K562 (cell line): ENCODE measurements at regions not wholly inside any gene's neighbourhood (a gene's known extent, or its start where the extent isn't known, plus 50 kb on each side); places are given as distances from the start of the nearest gene placed in this dataset.

Source experiments
- ATAC-seq: fragments of 200-7000 bp; cut with Tn5 transposase; 3 replicates; pipeline ENCODE4 v1.9.1; 2020; ENCODE audit warnings: moderate library complexity
- BruUV-seq: library from RNA; stranded (reverse); fragments of 400-500 nt; replicated peaks from 2 replicates; lab custom pipeline; 2021; lab: Mats Ljungman, UMichigan
- CTCF ChIA-PET: fragments of 300-600 bp; formaldehyde crosslinking; extraction: SDS; loops from one replicate; lab custom pipeline; 2021; ENCODE audit warnings: low intra/inter-chr PET ratio; lab: Yijun Ruan, JAX
- POLR2A ChIA-PET: fragments of 300-600, 350-650 bp; sonication (Branson Sonifier 250); formaldehyde crosslinking; extraction: SDS; loops from one replicate; lab custom pipeline; 2021; ENCODE audit warnings: antibody characterized with exemption, inconsistent platforms; lab: Yijun Ruan, JAX
- DNase-seq, 4 experiments: peaks; one replicate each; pipeline versions ENCODE4 v3.0.0 to v3.0.0-alpha.2; 2011 to 2018; ENCODE audit warnings: low spot score in 3 of 4, mixed read lengths in 3 of 4; ENCODE audit errors: extremely low read depth in 1 of 4
- FAIRE-seq: peaks from 2 replicates; lab custom pipeline; 2011; peaks lifted over from hg19 to GRCh38; lab: Jason Lieb, UNC
- H2AFZ ChIP-seq: 2 replicates; pipeline ENCODE4 v1.6.0; 2011; ENCODE audit warnings: low read depth, low read length, control low read depth, inconsistent platforms
- H3K27ac ChIP-seq: fragments of 200-600 bp; 3 replicates; pipeline ENCODE4 v1.8.0; 2011; ENCODE audit warnings: low read depth, mild to moderate bottlenecking, control low read depth, inconsistent platforms, low read length, moderate library complexity, mixed read lengths; ENCODE audit errors: extremely low read depth
- H3K27me3 ChIP-seq, 2 experiments: fragments of 300-600 bp in 1 of 2; 2 replicates in 1 of 2; 3 replicates in 1 of 2; pipeline versions ENCODE4 v1.6.0 to v1.8.0; 2011; ENCODE audit warnings: inconsistent platforms in 2 of 2, low read length in 2 of 2, mild to moderate bottlenecking in 1 of 2, mixed read lengths in 1 of 2, moderate library complexity in 1 of 2; ENCODE audit not compliant: control insufficient read depth in 2 of 2, insufficient read depth in 2 of 2
- H3K36me3 ChIP-seq: fragments of 300-600 bp; 3 replicates; pipeline ENCODE4 v1.8.0; 2011; ENCODE audit warnings: mild to moderate bottlenecking, low read length, inconsistent platforms; ENCODE audit not compliant: control insufficient read depth, insufficient read depth
- H3K4me1 ChIP-seq, 2 experiments: fragments of 200-600 bp in 1 of 2; replicated peaks in 1 of 2; 2 replicates in 1 of 2; 3 replicates in 1 of 2; pipeline versions ENCODE4 v1.5.1 to v1.8.0; 2011; ENCODE audit warnings: inconsistent platforms in 2 of 2, low read length in 2 of 2, mild to moderate bottlenecking in 1 of 2, mixed read lengths in 1 of 2, moderate library complexity in 1 of 2; ENCODE audit not compliant: control insufficient read depth in 2 of 2, insufficient read depth in 2 of 2
- H3K4me2 ChIP-seq: 2 replicates; pipeline ENCODE4 v1.6.1; 2011; ENCODE audit warnings: low read length, control low read depth, inconsistent platforms, mixed read lengths; ENCODE audit not compliant: insufficient read depth
- H3K4me3 ChIP-seq: fragments of 200-600 bp; sonication (generic), shearing (Covaris generic); 2 replicates; pipeline ENCODE4 v1.5.1; 2016; ENCODE audit warnings: control low read depth, inconsistent platforms
- H3K79me2 ChIP-seq: fragments of 200-600 bp; 3 replicates; pipeline ENCODE4 v1.8.0; 2011; ENCODE audit warnings: low read length, inconsistent platforms; ENCODE audit not compliant: control insufficient read depth, insufficient read depth
- H3K9ac ChIP-seq, 2 experiments: 2 replicates each; pipeline versions ENCODE4 v1.6.0 to v1.6.1; 2011; ENCODE audit warnings: low read depth in 2 of 2, low read length in 2 of 2, control low read depth in 1 of 2, inconsistent platforms in 1 of 2, mild to moderate bottlenecking in 1 of 2, mixed read lengths in 1 of 2; ENCODE audit not compliant: insufficient read depth in 1 of 2
- H3K9me1 ChIP-seq: one replicate; pipeline ENCODE4 v1.6.0; 2011; ENCODE audit warnings: inconsistent platforms, mild to moderate bottlenecking, low read length, moderate library complexity; ENCODE audit not compliant: control insufficient read depth, insufficient read depth
- H3K9me3 ChIP-seq: replicated peaks from 2 replicates; pipeline ENCODE4 v1.5.1; 2011; ENCODE audit warnings: low read depth, low read length, inconsistent platforms; ENCODE audit not compliant: control insufficient read depth, insufficient read depth
- H4K20me1 ChIP-seq: replicated peaks from 2 replicates; pipeline ENCODE4 v1.6.1; 2011; ENCODE audit warnings: low read length, inconsistent platforms, mixed read lengths; ENCODE audit not compliant: control insufficient read depth, insufficient read depth
- ARID1B ChIP-seq: fragments of 450-650 bp; IDR thresholded peaks from 2 replicates; pipeline ENCODE4 v1.6.1; 2016; ENCODE audit warnings: antibody characterized with exemption, mild to moderate bottlenecking, inconsistent platforms
- ATF7 ChIP-seq: fragments of 450-650 bp; IDR thresholded peaks from 2 replicates; pipeline ENCODE4 v1.7.1; 2014; ENCODE audit warnings: mild to moderate bottlenecking, moderate library complexity
- BMI1 ChIP-seq: fragments of 150-350 bp; IDR thresholded peaks from 2 replicates; pipeline ENCODE4 v1.6.1; 2014; ENCODE audit warnings: low read length
- CBFA2T3 ChIP-seq: fragments of 450-650 bp; IDR thresholded peaks from 2 replicates; pipeline ENCODE4 v1.6.1; 2017
- FOXP1 ChIP-seq: sonication (generic); formaldehyde crosslinking; IDR thresholded peaks from 2 replicates; pipeline ENCODE4 v1.8.0; 2022; ENCODE audit warnings: mild to moderate bottlenecking, missing genetic modification reagents
- HNRNPUL1 ChIP-seq: fragments of 200-400 bp; formaldehyde crosslinking; IDR thresholded peaks from 2 replicates; pipeline ENCODE4 v1.6.1; 2017; ENCODE audit warnings: low read length
- KLF1 ChIP-seq: fragments of 450-650 bp; IDR thresholded peaks from 2 replicates; pipeline ENCODE4 v1.6.1; 2016; ENCODE audit warnings: missing genetic modification characterization, missing compliant biosample characterization
- MTF1 ChIP-seq: fragments of 250-450 bp; sonication (Bioruptor Pico); IDR thresholded peaks from 2 replicates; pipeline ENCODE4 v1.9.0; 2021; ENCODE audit warnings: moderate library complexity, mild to moderate bottlenecking, inconsistent platforms, borderline replicate concordance
- MXI1 ChIP-seq: IDR thresholded peaks from 2 replicates; pipeline ENCODE4 v1.6.1; 2011; ENCODE audit warnings: low read depth, mild to moderate bottlenecking, improper control_type of control experiment, low read length
- NCOA4 ChIP-seq: fragments of 450-650 bp; IDR thresholded peaks from 2 replicates; pipeline ENCODE4 v1.6.1; 2018; ENCODE audit warnings: mild to moderate bottlenecking; ENCODE audit not compliant: partially characterized antibody
- NFIC ChIP-seq: fragments of 450-650 bp; IDR thresholded peaks from 2 replicates; pipeline ENCODE4 v1.6.1; 2017; ENCODE audit warnings: mild to moderate bottlenecking, inconsistent platforms
- PRDM10 ChIP-seq: fragments of 450-650 bp; IDR thresholded peaks from 2 replicates; pipeline ENCODE4 v1.6.1; 2018; ENCODE audit not compliant: partially characterized antibody
- PURB ChIP-seq: sonication (generic); formaldehyde crosslinking; IDR thresholded peaks from 2 replicates; pipeline ENCODE4 v1.9.0; 2021; ENCODE audit warnings: low read depth, mild to moderate bottlenecking, missing genetic modification reagents
- SMC3 ChIP-seq: conservative IDR thresholded peaks from 2 replicates; pipeline ENCODE4 v1.6.1; 2011; ENCODE audit warnings: low read depth, low read length, improper control_type of control experiment; ENCODE audit not compliant: insufficient read depth
- ZNF551 ChIP-seq: fragments of 250-450 bp; sonication (Bioruptor Pico); IDR thresholded peaks from 2 replicates; pipeline ENCODE4 v1.5.0; 2021; ENCODE audit warnings: mild to moderate bottlenecking, moderate library complexity
- WGBS: fragments of 100-300 bp; shearing (Covaris generic); methylation state at CpG from one replicate; pipeline ENCODE4 v1.1.6; 2016; ENCODE audit warnings: low coverage, mixed read lengths; ENCODE audit not compliant: insufficient coverage; ENCODE audit errors: missing lambda C conversion rate; 5-methylcytosine and 5-hydroxymethylcytosine counted together
- in situ Hi-C: fragments of 300-500 bp; cut with MboI; formaldehyde crosslinking; loops from 4 replicates; pipeline ENCODE4 v1.15.0; 2018; ENCODE audit warnings: inconsistent platforms, mixed read lengths
- intact Hi-C: fragments of 100-400 bp; cut with micrococcal nuclease; formaldehyde crosslinking; loops from 2 replicates; pipeline ENCODE4 v1.14.2; 2022

- no peaks in the 10 kb centered on the region for H3K9me3 ChIP-seq
- no peak for TF ChIP-seq MXI1
- TF ChIP-seq HNRNPUL1, result no peak
- no peak for TF ChIP-seq SMC3
- TF ChIP-seq NFIC, result no peak
- no peak for TF ChIP-seq MTF1
- no peak for TF ChIP-seq KLF1 (tag)
- TF ChIP-seq, all 486 proteins: peak for 0
Observed at GRCh38 chr3:35336601-35337000, 302.7 kb upstream of the ARPP21 start.

GRCh38 chr3:35338186-35338585, 301.1 kb upstream of the ARPP21 start:
- Histone ChIP-seq H3K27ac (no peak overlapping the region), H3K36me3 (no peaks in the 10 kb centered on the region), H3K9me1 (no peaks in the 10 kb centered on the region), H2AFZ (no peak overlapping the region), H3K4me3 (no peak overlapping the region), H3K9ac (no peak overlapping the region), H3K9me3 (no peaks in the 10 kb centered on the region), H3K79me2 (no peaks in the 10 kb centered on the region), H4K20me1 (no peaks in the 10 kb centered on the region), H3K27me3 (no peaks in the 10 kb centered on the region), H3K4me2 (no peak overlapping the region), H3K4me1 (no peaks in the 10 kb centered on the region)
- POLR2A ChIA-PET, result no interaction called here
- in situ Hi-C loops (no loop called here), intact Hi-C loops (no loop called here)
- no peak for FAIRE-seq
- DNase-seq, result no peak
- BruUV-seq, result no TSS peak
- no peak for ATAC-seq
- 2% methylated on average over 2 of the region's 2 CpGs for WGBS
- CTCF ChIA-PET, result no interaction called here
- no peak for TF ChIP-seq BMI1
- no peak for TF ChIP-seq ATF7
- TF ChIP-seq CBFA2T3, result no peak
- no peak for TF ChIP-seq PRDM10
- TF ChIP-seq ARID1B, result no peak
- no peak for TF ChIP-seq PURB (CRISPR knock-in tag)
- TF ChIP-seq FOXP1 (CRISPR knock-in tag), result no peak
- no peak for TF ChIP-seq ZNF551 (CRISPR knock-in tag)
- no peak for TF ChIP-seq NCOA4

More at GRCh38 chr3:35336601-35337000, 302.7 kb upstream of the ARPP21 start:
- POLR2A ChIA-PET, result no interaction called here
- no peak overlapping the region for H2AFZ ChIP-seq
- no peaks in the 10 kb centered on the region for H3K36me3 ChIP-seq
- no peaks in the 10 kb centered on the region for H3K4me1 ChIP-seq
- no peak overlapping the region for H3K4me3 ChIP-seq
- CTCF ChIA-PET, result no interaction called here
- no peak for ATAC-seq
- H3K27ac ChIP-seq, result no peak overlapping the region
- DNase-seq, result no peak
- H4K20me1 ChIP-seq, result no peaks in the 10 kb centered on the region
- intact Hi-C loops, result no loop called here
- FAIRE-seq, result no peak
- no peaks in the 10 kb centered on the region for H3K9me1 ChIP-seq
- no peaks in the 10 kb centered on the region for H3K79me2 ChIP-seq
- H3K4me2 ChIP-seq, result no peak overlapping the region
- H3K9ac ChIP-seq, result no peak overlapping the region
- in situ Hi-C loops, result no loop called here
- no peaks in the 10 kb centered on the region for H3K27me3 ChIP-seq
- no TSS peak for BruUV-seq
